Activated CD8-positive, alpha-beta memory T cell treated with anti-CD3 and anti-CD28 coated beads for 36 hours (primary cell): ENCODE measurements at regions not wholly inside any gene's neighbourhood (a gene's known extent, or its start where the extent isn't known, plus 50 kb on each side); places are given as distances from the start of the nearest gene placed in this dataset.
"Not testable (repeated sequence)": the region's sequence is repeated elsewhere in the genome, so short reads cannot be mapped to it uniquely, and the experiment has no call there.

Experiments used
- CTCF ChIA-PET: fragments of 350-600 bp; sonication (Branson Sonifier 250); formaldehyde crosslinking; loops from one replicate; lab custom pipeline; 2021; ENCODE audit warnings: antibody characterized with exemption; lab: Charles Lee
- POLR2A ChIA-PET: fragments of 350-600 bp; sonication (Branson Sonifier 250); formaldehyde crosslinking; loops from one replicate; lab custom pipeline; 2021; ENCODE audit warnings: antibody characterized with exemption; lab: Charles Lee

DNA sequence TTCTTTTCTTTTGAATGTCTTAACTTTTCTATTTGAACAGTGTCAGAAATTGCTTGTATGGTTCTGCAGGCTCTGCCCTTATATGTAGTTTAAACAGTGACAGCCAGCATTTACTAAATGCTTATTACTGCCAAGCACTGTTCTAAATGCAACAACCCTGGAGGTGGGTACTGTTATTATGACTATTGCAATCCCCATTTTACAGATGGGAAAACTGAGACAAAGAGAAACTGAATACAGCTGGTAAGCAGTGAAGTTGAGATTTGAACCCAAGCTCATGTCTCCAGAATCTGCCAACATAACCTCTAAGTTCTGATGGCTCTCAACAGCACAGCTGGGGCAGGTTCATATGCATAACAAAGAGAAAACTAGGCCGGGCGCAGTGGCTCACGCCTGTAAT is 105.7 kb upstream of the GATA6 start:
- CTCF ChIA-PET, result no interaction called here
- POLR2A ChIA-PET, result no interaction called here

DNA sequence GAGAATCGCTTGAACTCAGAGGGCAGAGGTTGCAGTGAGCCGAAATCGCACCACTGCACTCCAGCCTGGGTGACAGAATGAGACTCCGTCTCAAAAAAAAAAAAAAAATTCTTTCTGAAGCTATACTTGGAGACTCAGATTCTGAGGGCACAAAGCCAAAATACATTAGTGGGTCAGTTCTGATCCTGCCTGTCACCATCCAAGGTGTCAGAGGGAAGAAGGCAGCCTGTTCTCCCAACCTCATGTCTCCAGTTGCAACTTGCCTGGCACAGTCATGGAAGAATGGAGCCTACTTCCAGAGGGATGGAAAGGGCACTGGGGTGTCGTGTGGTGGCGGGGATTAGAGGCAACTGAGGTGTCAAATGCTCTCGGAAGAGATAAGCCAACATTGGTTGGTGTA is 104.8 kb upstream of the GATA6 start:
- POLR2A ChIA-PET, result no interaction called here
- CTCF ChIA-PET, result no interaction called here

DNA sequence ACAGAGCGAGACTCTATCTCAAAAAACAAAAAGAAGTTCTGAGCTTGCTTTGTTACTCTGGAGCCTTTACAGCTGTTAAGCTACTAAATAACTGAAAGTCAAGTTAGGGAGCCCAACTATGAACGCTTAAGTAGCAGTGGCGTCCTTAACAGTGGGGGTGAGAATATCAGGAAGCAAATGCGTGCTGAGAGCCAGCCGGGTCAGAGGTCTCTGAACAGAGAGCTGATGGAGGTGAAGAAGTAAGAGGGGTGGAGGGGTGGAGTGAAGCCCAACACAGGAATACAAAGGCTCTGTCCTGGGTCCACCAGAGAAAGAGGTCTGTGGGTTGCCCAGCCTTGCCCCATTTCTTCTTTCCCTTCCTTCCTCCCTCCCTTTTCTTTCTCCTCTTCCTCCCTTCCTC is 104.1 kb upstream of the GATA6 start:
- CTCF ChIA-PET, result no interaction called here

DNA sequence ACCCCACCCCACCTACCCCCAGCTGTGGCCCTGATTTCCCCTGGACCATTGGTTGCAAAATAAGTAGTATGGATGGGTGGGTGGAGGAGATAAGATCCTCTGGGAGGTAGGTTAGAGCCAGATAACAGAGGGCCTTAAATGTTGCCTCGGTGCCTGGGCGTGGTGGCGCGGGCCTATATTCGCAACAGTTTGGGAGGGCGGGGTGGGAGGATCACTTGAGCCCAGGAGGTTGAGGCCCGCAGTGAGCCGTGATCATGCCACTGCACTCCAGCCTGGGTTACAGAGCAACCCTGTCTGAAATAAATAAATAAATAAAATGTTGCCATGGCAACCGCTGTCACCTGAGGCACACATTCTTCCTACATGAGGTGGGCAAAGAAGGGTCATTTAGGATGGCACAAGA is 103.3 kb upstream of the GATA6 start:
- ChIA-PET CTCF (no interaction called here), POLR2A (no interaction called here)

More for the DNA sequence above, 104.1 kb upstream of the GATA6 start:
- POLR2A ChIA-PET, result no interaction called here

DNA sequence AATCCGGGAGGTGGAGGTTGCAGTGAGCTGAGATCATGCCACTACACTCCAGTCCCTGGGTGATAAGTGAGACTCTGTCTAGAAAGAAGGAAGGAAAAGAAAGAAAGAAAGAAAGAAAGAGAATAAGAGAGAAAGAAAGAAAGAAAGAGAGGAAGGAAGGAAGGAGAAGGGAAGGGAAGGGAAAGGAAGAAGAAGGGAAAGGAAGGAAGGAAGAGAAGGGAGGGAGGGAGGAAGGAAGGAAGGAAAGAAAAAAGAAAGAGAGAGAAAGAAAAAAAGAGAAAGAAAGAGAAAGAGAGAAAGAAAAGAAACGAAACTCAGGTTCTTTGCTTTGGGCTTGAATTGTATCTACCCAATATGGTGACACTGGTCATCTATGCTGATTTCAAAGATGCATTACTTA is 102.3 kb upstream of the GATA6 start:
- CTCF ChIA-PET, result no interaction called here
- POLR2A ChIA-PET, result no interaction called here

DNA sequence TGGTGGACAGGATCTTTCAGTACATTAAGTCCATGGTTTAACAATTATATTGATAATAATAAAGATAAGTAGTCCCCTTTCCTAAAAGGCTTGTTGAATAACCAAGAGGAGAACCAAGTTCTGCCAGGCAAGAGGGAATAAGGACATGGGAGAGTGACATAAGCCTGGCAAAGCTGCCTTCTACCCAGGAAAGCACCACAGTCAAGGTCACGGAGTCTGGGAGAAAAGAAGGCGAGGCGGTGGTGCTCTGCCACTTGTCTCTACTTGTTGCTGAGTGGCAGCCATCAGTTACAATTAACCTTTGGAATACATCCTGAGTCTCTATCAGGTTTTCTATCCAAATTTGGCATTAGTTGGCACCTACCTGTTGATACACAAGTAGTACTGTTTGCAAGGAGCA is 101.7 kb upstream of the GATA6 start:
- CTCF ChIA-PET, result no interaction called here
- POLR2A ChIA-PET, result no interaction called here

DNA sequence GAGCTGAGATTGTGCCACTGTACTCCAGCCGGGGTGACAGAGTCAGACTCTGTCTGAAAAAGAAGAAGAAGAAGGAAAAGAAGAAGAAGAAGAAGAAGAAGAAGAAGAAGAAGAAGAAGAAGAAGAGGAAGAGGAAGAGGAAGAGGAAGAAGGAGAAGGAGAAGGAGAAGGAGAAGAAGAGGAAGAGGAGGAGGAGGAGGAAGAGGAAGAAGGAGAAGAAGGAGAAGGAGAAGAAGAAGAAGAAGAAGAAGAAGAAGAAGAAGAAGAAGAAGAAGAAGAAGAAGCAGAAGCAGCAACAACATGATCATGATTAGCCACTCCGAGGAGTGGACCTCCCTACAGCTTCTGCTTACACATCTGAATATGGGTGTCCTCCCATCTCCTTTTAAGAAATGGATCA is 100.6 kb upstream of the GATA6 start:
- POLR2A ChIA-PET, CTCF ChIA-PET: not testable (repeated sequence)

DNA sequence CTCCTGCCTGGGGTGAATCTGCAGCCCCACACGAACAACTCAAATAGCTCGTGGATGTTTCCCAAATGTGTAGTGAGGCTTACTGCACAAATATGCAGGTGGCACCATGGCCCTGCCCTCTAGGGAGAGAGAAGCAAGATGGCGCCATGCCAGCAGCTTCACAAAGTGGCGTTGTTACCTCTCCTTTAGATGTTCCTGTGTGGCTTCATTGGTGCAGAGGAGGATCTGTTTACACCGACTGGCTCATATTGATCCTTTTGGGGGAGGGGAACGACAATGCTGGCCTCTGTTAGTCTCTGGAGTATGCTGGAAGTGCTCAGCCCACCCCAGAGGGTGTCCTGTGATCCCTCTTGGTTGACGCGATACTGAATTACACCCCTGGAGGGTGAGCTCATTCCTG is 99.5 kb upstream of the GATA6 start:
- POLR2A ChIA-PET, result no interaction called here
- CTCF ChIA-PET, result no interaction called here

DNA sequence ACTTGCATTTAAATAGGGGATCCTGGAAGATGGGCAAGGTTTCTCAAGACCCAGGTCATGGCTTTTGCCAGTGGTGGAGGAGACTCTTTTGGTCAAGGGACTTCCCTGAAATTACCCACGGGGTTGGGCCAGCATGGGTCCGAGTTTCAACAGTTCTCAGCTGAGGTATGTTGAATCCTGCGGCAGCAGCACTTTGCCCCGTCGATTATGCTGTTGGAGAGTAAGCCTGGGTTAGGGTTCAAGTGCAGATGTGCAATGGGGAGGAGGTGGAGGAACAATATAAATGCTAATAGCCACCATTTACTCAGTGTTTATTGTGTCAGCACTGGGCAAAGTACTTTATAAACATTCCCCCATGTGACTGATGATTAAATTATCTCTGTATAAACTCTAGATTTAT is 96.0 kb upstream of the GATA6 start:
- CTCF ChIA-PET, result no interaction called here

DNA sequence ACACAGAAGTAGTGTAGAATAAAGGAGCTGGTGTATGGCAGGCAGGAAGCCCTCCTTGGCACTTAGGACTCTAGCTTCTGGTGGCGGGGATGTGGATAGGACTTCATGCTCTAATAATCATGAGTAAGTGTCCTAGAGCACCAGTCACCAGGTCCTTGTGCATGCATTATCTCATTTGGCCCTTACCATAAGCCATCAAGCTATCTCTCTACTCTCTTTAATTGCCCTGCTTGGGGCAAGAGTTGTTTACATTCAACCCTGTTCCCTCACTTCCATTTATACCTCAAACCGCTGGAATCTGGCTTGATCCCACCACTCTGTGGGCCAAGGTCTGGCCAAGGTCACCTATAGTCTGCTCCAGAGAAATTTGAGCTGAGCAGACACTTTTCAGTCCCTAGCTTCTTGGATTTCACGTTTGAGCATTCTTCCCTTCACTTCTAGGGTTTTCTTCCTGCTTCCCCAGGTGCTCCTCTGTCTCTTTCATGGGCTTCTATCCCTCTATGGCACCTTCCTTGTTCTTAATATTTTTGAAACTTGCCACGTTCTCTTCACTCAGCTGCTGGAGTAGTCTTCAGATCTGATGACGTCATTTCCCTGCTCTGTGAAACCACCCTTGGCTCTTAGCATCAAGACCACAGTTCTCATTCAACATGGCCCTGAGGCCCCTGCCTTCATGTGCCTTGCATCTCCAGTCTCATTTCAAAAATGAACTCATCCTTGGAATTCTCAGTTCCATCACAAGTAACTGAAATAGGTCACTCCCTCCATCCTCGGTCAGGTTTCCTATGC is 94.9 kb upstream of the GATA6 start:
- ChIA-PET CTCF (no interaction called here), POLR2A (interaction anchor here (0.7 kb wide), 1 partner anchor 1682 kb away, joined by 4 read pairs; no protein-coding TSS in a partner anchor)

More for the DNA sequence above, 96.0 kb upstream of the GATA6 start:
- POLR2A ChIA-PET, result no interaction called here

DNA sequence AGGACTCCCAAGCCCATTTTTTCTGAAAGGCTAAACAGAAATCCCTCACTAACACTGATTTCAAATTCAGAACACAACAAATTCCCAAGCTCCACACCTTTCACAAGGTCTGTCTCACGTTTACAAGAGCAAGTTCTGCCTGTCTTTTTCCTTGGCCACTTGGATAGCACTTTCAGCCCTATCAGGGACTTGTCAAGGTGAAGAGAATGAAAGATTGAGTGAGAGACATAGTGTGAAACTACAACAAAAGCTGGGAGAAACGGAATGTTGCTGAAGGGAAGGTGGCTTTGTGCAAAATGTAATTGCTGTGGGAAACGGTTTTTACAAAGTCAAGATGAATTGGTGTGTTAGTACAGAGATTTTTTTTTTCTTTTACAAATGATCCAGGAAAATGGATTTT is 89.4 kb upstream of the GATA6 start:
- POLR2A ChIA-PET, result no interaction called here
- CTCF ChIA-PET, result no interaction called here

DNA sequence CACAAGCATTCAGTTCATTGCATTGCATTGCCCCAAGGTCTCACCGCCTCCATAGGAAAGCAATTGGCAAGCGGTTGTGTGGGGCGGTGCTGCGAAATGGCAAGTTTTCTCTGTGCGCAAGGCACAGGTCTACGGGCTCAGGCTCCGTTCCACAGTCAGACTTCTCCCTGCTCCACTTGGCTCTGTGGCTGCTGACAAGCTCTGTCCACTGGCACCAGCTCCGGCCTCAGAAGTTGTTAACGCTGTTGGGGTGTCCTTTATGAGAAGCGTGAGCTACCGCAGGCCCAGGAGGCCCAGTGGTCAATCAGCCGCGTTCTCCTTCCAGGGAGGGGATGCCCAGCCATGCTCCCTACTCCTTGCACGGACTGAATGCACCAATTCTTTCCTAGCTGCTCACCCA is 87.0 kb upstream of the GATA6 start:
- CTCF ChIA-PET, result no interaction called here
- POLR2A ChIA-PET, result no interaction called here

DNA sequence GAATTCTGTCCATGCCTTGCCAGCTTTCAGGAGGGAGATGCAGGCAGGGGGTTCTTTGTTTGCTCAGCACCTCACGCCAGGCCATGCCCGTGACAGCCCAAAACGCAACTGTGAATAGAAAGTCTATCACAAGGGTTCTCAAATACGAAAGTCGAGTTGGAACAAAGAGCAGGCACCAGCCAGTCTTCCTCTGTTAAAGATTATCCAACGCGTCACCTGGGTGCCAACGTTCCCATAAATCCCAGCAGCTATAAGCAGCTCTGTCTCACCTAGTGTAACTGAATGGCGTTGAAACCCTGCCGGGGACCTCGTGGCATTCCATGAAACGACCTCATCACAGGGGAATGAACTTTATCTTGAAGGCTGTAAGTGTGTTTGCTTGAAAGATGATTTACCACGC is 84.8 kb upstream of the GATA6 start:
- CTCF ChIA-PET, result no interaction called here
- POLR2A ChIA-PET, result no interaction called here

DNA sequence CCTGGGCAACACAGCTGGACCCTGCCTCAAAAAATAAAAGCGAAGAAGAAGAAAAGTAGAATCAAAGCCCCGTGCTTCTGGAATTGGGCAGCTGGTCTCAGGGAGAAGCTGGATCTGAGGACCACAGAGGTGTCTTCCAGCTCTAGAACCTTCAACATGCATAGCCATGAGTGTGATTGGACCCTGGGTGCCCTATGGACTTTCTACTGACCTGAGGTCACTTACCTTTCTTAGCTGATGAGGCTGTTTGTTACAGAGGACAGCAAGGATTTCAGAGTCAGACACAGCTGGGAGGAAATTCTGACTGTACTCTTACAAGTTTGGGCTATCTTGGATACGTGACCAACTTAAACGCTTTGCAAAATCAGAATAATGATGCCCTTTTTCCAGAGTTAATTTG is 82.4 kb upstream of the GATA6 start:
- CTCF ChIA-PET, result no interaction called here
- POLR2A ChIA-PET, result no interaction called here

DNA sequence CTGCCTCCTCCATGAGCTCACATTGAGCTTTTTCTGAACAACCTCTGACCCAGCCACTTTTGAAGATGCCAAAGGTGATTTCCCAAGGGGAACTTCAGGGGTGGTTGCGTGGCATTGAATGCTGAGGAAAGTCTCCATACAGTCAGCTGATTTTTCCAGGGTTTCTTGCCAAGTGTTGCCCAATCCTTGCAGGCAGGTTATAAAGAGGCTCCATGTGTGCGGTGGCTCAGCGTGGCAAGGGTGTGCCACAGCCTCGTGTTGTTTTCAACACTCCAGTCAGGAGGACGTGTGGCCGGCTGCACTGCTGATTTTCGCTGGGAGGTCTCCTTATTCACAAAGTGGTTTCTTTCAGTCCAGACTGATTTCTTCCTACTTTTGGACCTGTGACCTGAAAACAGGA is 81.4 kb upstream of the GATA6 start:
- POLR2A ChIA-PET, result no interaction called here

DNA sequence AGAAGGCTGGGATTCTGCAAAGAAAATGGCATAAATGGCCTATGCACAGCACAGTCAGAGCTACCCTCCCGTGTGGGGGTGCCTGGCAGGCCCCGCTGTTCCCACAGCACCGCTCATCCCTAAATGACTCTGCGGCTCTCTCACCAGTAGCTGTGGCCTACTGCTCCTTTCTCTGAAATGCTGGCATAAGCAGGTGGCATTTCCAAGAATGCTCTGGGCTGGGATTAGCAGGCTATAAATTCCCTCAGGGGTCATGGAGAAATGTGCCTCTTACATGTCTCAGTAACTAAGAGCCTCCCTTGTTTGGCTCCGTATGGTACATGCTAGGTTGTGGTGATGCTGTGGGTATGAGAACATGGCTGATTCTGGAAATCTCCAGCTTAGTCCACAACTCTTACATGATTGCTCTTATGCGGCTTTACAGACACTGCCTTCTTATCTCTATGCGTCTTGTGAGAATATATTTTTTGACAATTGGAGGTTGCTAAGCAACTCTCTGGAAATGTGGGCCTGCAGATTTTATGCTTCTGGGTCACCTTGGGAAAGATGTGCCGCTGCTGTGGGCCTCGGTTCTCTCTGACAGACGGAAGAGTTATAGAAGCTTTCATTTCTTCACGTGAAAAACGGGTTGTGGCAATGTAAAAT is 80.3 kb upstream of the GATA6 start:
- ChIA-PET POLR2A (no interaction called here), CTCF (interaction anchor here (0.5 kb wide), 1 partner anchor 11 kb away, joined by 4 read pairs; no protein-coding TSS in a partner anchor)

More for the DNA sequence above, 81.4 kb upstream of the GATA6 start:
- CTCF ChIA-PET, result interaction anchor here (0.5 kb wide), 1 partner anchor 27 kb away, joined by 9 read pairs; no protein-coding TSS in a partner anchor

DNA sequence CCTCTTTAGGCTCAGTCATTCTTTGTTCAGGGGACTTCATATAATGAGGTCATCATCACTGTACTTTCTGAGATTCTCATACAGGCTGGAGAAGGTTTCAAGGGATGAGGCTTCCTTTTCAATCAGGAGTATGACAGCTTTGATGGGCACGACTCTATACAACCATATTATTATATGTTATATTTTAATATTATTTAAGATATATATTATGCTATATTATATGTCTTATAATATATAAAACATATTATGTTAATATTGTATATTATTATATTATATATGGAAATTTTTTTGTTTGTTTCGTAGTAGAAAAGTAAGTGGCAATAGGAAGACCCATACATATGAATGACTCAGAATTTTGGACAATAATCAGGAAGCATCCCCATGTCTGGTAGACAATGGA is 78.0 kb upstream of the GATA6 start:
- ChIA-PET CTCF (no interaction called here), POLR2A (no interaction called here)

DNA sequence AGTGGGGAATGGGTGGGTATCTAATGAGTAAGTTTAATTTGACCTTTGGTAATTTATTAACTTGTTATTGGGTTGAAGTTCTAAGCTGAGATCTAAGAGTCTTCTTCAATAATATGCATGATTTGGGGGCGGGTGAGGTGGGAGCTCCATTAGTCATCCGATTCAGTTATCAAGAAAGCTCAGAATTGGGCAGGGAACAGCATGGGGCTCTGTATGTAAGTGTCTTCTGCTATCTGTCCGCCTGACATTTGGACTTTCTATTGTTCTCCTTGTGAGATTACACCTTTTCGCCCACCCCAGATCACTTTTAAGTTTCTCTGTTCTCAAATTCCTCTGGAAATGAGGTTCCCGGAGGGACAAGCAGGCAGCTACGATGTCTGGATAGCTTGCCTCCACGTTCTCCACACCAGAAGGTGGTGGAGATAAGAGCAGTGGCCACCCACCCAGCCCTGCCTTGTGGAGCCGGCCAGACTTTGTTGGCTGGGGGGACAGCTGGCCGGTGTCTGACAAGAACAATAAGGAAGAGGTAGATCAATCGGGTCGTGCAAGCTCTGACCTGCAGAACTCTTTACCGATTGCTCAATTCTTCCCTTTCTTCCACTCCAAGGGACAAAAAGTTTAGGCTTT is 75.5 kb upstream of the GATA6 start:
- CTCF ChIA-PET, result no interaction called here
- POLR2A ChIA-PET, result no interaction called here

DNA sequence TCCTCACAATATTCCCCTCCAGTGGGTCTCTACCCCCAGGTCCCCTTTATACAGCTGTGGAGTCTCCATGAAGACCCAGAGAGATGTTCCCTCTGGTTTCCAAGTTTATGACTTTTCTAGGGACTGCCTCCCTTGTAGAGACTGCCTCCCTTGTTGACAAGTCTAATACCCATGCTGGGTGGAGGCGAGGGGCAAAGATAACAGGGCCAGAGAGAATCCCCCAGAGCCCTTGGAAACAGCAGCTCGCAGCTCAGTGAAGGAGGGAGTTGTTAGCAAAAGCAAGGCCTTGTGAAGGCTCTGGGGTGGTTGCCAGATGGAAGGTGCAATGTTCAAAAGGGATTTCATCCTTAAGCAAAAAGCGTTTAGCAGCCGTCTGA is 75.0 kb upstream of the GATA6 start:
- ChIA-PET CTCF (no interaction called here), POLR2A (no interaction called here)

DNA sequence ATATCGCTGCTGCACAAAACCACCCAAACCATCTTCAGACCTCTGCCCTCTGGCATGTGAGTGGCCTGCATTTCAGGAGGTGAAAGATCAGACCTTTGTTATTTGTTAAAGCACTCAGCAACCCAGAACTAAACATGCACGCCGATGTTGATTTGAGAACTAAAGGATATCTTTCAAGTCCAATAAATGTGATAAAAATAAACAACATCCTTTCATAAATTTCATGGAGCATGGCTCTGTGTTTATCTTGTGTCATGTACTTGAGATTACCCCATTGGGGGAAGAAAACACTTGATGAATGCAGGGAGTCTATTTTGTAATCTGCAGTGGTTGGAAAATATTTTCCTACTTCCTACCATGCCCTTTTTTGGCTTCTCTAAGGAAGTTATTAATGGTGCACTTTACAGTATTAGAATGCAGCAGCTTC is 70.8 kb upstream of the GATA6 start:
- POLR2A ChIA-PET, result no interaction called here
- CTCF ChIA-PET, result no interaction called here

DNA sequence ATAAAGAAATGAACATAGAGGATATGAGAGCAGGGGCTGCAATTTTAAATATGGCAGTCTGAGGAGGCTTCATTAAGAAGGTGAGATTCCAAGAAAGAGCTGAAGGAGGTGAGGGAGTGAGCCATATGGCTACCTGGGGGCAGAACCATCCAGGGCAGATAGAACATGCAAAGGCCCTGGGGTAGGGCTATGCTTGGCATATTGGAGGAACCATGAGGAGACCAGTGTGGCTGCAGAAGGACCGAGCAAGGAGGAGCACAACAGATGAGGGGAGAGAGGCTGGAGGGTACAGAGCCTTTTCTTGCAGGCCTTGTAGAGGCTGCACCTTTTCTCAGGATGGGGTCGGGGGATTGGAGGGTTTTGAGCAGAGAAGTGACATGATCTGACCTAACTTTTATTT is 69.5 kb upstream of the GATA6 start:
- CTCF ChIA-PET, result no interaction called here

More for the DNA sequence above, 69.5 kb upstream of the GATA6 start:
- POLR2A ChIA-PET, result no interaction called here
